Lower leg skin (tissue), 4 donors: ENCODE measurements at regions not wholly inside any gene's neighbourhood (a gene's known extent, or its start where the extent isn't known, plus 50 kb on each side); places are given as distances from the start of the nearest gene placed in this dataset.

Experiments used
- DNase-seq, 2 donors: peaks; one replicate each; pipeline ENCODE4 v3.0.0-alpha.2; 2019; ENCODE audit warnings: low spot score in 2 of 2
- H3K4me3 ChIP-seq: fragments of 200-600 bp; sonication (generic); 2 replicates; pipeline ENCODE4 v1.5.1; 2017; ENCODE audit warnings: mild to moderate bottlenecking, low read depth; ENCODE audit not compliant: poor library complexity, severe bottlenecking
- CTCF ChIP-seq, 3 donors: fragments of 450-650 bp; IDR thresholded peaks; one replicate each; pipeline ENCODE4 v1.5.1; 2016; ENCODE audit warnings: antibody characterized with exemption in 3 of 3, mild to moderate bottlenecking in 3 of 3, moderate library complexity in 2 of 3
- POLR2A ChIP-seq, 2 donors: fragments of 450-650 bp; IDR thresholded peaks; one replicate each; pipeline ENCODE4 v1.6.1; 2016 to 2017; ENCODE audit warnings: antibody characterized with exemption in 2 of 2, mild to moderate bottlenecking in 1 of 2, moderate library complexity in 1 of 2
- WGBS, 2 donors: methylation state at CpG; one replicate each; pipeline ENCODE4 v1.1.5; 2018; 5-methylcytosine and 5-hydroxymethylcytosine counted together
- intact Hi-C: fragments of 100-400 bp; cut with DNase I; formaldehyde crosslinking; loops from one replicate; pipeline ENCODE4 v1.15.0; 2023; ENCODE audit warnings: low total_unique reads

GRCh38 chr22:46039535-46039934 is 62.6 kb upstream of the WNT7B start:
- no peak overlapping the region for H3K4me3 ChIP-seq
- intact Hi-C loops = no loop called here
- TF ChIP-seq POLR2A (IDR thresholded peaks at IDR 0.05) (no peak), CTCF (IDR thresholded peaks at IDR 0.05) (no peak)
- DNase-seq = no peak
- 34 to 44% methylated on average over 6 of the region's 6 CpGs for whole genome bisulfite sequencing, 2 donors

- 39 to 54% methylated on average over 20 of the region's 20 CpGs for WGBS, 2 donors
- no peak overlapping the region for H3K4me3 ChIP-seq
- DNase-seq = peak in 1 of 2 donors; percentile 81
- intact Hi-C loops = no loop called here
- no peak for TF ChIP-seq POLR2A (IDR thresholded peaks at IDR 0.05)
- no peak for TF ChIP-seq CTCF (IDR thresholded peaks at IDR 0.05)
These were observed 63.8 kb upstream of the WNT7B start for GRCh38 chr22:46040471-46041465.

GRCh38 chr22:46041642-46042041 is 64.7 kb upstream of the WNT7B start:
- intact Hi-C loops = no loop called here
- no peak overlapping the region for H3K4me3 ChIP-seq
- DNase-seq = no peak

GRCh38 chr22:46042786-46043185 is 65.8 kb upstream of the WNT7B start:
- intact Hi-C loops = no loop called here
- 27 to 36% methylated on average over 11 of the region's 11 CpGs for WGBS, 2 donors
- peak in 1 of 2 donors; percentile 85 for DNase-seq
- no peak for TF ChIP-seq POLR2A (IDR thresholded peaks at IDR 0.05)
- TF ChIP-seq CTCF (IDR thresholded peaks at IDR 0.05) = no peak
- no peak overlapping the region for H3K4me3 ChIP-seq

More at GRCh38 chr22:46041642-46042041, 64.7 kb upstream of the WNT7B start:
- whole genome bisulfite sequencing, 2 donors = 47 to 53% methylated on average over 9 of the region's 9 CpGs
- TF ChIP-seq CTCF (IDR thresholded peaks at IDR 0.05) (no peak), POLR2A (IDR thresholded peaks at IDR 0.05) (no peak)

GRCh38 chr22:46043339-46043738 is 66.4 kb upstream of the WNT7B start:
- peak in 1 of 2 donors; percentile 83 for DNase-seq
- WGBS, 2 donors = 34 to 39% methylated on average over 7 of the region's 7 CpGs
- intact Hi-C loops = no loop called here
- H3K4me3 ChIP-seq = no peak overlapping the region
- TF ChIP-seq CTCF (IDR thresholded peaks at IDR 0.05) (no peak), POLR2A (IDR thresholded peaks at IDR 0.05) (no peak)
